Stimulated activated CD8-positive, alpha-beta memory T cell treated with anti-CD3 and anti-CD28 coated beads, Interleukin-4, amount 100 ng/mL, for 24 hours (primary cell): ENCODE measurements at regions not wholly inside any gene's neighbourhood (a gene's known extent, or its start where the extent isn't known, plus 50 kb on each side); places are given as distances from the start of the nearest gene placed in this dataset.
A peak's percentile ranks its signal among the peaks of the same experiment; 100 is the strongest.
"Not testable (repeated sequence)": the region's sequence is repeated elsewhere in the genome, so short reads cannot be mapped to it uniquely, and the experiment has no call there.

ENCODE experiments used
- DNase-seq: peaks from one replicate; pipeline ENCODE4 v3.0.0-alpha.2; 2020; ENCODE audit warnings: low read depth

DNA sequence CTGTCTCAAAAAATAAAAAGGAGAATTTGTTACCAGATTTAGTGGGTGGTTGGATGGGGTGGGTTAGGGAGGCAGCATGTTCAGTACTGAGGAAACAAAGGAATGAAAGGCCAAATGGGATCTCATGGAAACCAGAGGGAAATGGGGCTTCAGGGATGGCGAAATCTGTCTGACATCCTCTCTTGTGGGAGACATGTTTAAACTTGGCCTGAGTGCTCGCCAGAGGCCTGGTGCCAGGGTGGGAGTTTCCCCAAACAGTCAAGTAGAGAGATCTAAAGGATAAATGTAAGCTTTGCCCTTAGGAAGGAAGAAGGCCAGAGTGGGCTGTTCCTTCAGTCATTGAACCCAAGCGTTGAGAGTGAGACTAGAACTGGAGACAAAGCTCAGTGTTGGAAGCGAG is 61.9 kb upstream of the AKIRIN2 start:
- DNase-seq, result no peak

DNA sequence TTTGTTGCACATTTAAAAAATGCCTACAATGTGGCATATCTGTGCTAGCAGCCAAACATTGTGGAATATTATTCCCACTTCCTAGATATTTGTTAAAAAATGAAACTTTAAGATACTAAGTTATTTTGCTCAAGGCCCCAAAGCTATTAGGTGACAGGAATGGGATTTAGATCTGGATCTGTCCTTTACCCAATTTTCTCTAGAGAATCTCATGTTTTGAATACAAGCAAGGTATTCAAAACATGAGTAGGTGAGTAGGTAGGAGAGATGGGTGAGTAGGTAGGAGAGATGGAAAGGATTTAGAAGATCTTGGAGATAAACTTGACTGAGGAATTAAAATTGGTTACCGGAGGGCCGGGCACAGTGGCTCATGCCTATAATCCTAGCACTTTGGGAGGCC is 61.2 kb upstream of the AKIRIN2 start:
- no peak for DNase-seq

DNA sequence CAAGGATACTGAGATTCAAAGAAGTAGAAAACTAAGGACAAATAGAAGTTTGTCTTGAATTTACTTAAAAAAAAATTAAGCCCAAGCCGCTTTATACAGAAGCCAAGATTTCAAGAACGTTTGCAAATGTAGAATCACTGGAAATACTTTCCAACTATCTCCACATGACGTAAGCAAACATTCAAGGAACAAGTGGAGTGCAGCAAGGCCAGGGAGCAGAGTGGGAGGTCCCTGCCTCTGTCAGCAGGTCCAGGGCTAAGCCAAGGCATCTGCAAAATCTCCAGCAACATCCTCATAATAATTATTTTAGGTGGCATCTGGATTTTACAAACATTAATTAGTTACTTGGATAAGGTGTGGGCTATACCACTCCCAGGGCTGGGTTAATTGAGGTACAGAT is 60.1 kb upstream of the AKIRIN2 start:
- no peak for DNase-seq

DNA sequence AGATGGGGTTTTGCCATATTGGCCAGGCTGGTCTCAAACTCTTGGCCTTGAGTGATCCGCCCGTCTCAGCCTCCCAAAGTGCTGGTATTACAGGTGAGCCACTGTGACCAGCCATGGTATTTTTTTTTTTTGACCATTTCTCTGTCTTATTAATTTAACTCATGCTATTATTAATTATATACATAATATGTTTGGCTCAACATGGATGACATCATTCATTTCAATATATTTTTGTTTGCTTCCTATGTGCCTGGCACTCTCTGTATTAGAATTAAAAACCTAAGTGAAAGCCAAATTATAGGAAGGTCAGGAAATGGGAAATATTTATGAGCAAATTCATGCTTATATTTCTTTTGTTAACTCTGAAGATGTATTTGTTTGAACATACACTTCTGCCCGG is 55.8 kb upstream of the AKIRIN2 start:
- DNase-seq, result no peak

DNA sequence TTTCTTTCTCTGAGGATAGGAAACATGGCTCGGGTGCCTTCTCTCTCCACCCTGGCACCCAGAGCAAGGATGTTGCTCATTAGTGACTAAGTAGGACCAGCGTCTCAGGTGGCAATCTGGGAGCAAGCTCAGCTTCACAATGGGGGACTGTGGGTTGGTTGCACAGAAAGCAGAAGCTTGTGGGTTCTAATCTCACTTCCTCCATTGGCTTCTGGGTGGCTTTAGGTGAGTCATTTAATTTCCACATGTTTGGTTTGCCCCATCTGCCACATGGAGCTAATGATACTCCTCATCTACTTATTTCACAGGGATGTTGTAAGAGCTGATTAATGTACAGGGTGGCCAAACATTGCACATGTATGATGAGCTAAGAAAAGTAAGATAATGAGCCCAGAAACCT is 54.8 kb upstream of the AKIRIN2 start:
- DNase-seq, result peak; percentile 8

DNA sequence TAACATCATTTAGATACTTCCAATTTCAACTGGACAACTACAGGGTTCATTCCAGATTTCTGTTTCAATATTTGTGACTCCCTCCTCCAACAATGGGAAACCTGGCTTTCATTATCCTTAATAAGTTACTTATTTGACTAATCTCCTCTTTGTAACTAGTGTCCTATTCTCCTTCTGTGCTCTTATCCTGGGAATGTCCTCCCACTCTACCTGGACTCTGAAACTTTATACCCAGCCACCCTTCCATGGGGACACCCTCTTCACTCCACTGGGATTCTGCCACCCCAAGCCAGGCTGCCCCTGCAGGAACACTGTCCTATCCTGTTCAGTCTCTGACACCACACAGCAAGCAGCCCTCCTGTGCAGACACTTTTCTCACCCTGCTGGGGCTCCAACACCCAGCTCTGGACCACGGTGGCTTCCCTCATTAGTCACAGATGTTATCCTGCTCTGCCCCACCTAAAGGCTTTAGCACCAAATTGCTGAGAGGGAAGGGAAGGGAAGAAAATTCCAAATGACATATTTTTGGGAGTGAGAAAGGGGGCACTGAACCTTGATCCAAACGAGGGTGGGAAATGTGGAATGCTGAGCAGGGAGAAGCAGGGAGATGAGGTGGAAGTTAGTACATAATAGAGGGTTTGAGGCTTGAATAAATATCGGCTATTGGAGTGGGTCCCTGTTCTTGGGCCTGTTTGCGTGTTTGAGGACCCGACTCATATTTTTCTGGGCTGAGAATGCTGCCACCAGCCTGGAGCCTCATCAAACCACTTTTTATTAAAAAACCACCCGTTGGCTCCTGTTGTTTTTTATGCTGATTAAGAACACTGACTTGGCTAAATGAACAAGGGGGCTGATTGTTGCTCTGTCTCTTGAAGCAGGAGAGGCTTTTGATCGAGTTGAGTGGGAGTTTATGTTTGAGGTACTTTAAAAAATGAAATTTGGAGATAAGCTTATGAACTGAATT is 54.0 kb upstream of the AKIRIN2 start:
- no peak for DNase-seq

DNA sequence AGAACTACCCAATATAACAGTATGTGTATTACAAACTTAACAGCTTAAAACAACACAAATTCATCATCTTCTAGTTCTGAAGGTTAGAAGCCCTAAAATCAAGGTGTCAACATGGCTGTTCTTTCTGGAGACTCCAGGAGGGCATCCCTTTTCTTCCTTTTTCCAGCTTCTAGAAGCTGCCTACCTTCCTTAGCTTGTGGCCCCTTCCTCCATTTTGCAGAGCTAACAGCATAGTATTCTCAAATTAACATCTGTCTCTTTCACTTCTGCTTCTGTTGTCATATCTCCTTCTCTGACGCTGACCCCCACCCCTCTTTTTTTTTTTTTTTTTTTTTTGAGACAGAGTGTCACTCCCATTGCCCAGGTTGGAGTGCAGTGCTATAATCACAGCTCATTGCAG is 52.8 kb upstream of the AKIRIN2 start:
- no peak for DNase-seq

DNA sequence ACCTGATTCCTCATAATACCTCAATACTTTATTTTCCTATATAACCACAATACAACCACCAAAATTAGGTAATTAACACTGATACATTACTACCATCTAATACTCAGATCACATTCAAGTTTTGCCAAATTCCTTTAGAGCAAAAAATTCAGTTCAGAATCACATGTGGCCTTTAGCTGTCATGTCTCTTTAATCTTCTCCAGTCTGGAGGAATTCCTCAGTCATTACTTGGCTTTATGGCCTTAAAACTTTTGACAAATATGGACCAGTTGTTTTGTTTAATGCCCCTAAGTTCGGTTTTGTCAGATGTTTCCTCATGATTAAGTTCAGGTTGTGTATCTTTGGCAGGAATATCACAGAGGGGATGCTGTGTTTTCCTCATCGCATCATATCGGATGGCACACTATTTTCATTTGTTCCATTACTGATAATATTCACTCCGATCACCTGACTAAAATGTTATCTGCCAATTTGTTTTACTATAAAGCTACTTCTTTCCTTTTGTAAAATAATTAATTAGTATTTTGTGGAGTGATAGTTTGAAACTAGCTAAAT is 51.2 kb upstream of the AKIRIN2 start:
- no peak for DNase-seq

DNA sequence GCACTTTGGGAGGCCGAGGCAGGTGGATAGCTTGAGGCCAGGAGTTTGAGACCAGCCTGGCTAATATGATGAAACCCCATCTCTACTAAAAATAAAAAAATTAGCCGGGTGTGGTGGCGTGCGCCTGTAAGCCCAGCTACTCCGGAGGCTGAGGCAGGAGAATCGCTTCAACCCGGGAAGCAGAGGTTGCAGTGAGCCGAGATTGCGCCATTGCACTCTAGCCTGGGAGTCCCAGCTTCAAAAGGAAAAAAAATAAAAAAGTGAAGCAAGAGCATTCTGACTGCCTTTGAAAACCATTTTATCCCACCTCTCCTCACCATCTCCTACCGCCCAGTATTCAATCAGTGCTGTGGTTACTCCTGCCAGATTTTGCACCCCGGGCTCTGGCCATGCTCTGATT is 50.5 kb upstream of the AKIRIN2 start:
- DNase-seq, result not testable (repeated sequence)
